Cerebellar cortex (tissue), 1 donor: ENCODE measurements at regions not wholly inside any gene's neighbourhood (a gene's known extent, or its start where the extent isn't known, plus 50 kb on each side); places are given as distances from the start of the nearest gene placed in this dataset.
"Not testable (repeated sequence)": the region's sequence is repeated elsewhere in the genome, so short reads cannot be mapped to it uniquely, and the experiment has no call there.

Experiments
- DNase-seq: peaks from one replicate; pipeline ENCODE4 v3.0.0-alpha.2; 2015; ENCODE audit warnings: low spot score

DNA sequence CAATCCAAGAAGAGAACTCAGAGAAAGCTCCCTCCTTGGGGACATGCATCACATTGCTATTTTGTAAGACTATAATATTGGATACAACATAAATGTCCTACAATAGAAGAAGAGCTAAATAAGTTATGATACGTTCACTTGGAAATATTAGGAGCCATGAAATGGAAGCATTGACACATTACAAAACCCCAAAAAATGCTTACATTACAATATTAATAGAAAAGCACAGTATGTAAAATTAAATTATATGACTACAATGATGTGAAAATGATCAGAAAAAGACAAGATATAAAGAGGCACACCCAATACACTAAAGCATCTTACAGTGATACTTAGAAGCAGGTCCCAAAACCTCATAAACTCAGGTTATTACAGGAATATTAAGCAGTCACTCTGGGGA lies 694.1 kb downstream of the TOX3 start:
- no peak for DNase-seq

- no peak for DNase-seq
These were observed 695.8 kb downstream of the TOX3 start for GRCh38 chr16:51851111-51851510.

GRCh38 chr16:51849715-51850114 lies 697.2 kb downstream of the TOX3 start:
- DNase-seq: no peak

- no peak for DNase-seq
These were observed 694.7 kb upstream of the SALL1 start for GRCh38 chr16:51845586-51846305.

DNA sequence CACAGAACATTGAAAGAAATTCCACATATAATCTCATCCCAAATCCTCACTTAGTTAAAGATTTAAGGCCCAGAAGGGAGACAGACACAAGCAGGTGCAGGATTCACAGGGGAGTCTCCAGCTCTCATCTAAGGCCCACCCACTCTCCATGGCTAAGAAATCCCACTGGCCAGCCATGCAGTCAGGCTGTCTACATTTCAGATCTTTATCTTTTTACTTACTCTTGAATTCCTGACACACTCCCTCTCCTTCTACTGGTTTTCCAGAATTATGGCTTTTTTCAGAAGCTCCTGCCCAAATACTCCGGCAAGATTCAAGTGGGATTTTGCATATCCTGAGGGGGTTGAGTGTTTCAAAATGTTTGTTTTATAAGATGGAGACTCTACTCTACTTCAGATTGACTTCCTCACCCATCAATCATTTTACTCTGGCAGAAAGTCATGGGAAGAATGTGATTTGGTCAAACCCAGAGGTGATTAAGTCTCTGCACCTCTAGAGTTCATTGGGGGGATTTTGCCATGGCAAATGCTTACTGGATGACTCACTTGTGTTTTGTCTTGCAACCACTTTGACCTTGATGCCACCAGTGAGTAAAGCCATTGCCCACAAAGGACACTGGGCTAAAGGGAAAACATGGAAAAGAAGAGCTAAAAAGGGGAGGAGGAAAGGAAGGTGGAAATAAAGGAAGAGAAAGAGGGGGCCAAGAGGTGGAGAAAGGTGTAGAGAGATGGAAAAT lies 688.8 kb upstream of the SALL1 start:
- no peak for DNase-seq

DNA sequence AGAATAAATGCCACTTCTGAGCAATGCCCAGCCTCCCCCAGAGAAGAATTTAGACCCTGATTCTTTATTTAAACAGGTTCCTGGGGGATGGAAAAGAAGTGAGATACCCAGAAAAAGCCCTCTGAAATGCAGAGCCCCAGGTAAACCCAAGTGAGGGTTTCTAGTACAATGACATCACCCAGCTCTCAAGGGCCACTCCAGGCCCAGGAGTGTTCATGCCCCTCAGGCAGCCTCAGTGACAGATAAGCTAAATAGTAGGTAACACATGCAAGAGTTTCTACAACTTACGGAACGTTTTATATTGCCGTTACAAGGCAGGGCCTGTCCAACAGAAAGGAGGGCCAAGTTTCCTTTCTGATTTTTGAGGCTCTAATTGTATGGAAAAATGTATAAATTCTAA lies 683.7 kb upstream of the SALL1 start:
- no peak for DNase-seq

DNA sequence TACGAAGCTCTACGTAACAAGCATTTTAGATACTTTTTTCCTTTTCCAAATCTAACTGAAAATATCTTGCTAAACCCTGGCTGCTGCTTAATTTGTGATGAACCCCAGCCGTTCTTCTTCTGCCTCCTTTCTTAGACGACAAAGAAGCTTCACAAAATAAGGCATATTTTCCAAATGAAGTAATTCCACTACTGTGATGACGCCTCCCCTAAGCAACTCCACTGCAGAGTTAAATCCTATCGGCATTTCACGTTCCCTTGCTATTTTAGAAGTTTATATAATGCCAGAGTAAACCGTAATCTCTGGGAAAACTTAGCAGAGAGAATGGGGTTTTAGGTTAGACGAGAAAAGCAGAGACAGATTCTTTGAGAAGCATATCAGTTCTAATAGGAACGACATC lies 683.1 kb upstream of the SALL1 start:
- DNase-seq: no peak

- no peak for DNase-seq
These were observed 680.7 kb upstream of the SALL1 start for GRCh38 chr16:51831595-51832367.

GRCh38 chr16:51831034-51831433 lies 680.0 kb upstream of the SALL1 start:
- not testable (repeated sequence) for DNase-seq

DNA sequence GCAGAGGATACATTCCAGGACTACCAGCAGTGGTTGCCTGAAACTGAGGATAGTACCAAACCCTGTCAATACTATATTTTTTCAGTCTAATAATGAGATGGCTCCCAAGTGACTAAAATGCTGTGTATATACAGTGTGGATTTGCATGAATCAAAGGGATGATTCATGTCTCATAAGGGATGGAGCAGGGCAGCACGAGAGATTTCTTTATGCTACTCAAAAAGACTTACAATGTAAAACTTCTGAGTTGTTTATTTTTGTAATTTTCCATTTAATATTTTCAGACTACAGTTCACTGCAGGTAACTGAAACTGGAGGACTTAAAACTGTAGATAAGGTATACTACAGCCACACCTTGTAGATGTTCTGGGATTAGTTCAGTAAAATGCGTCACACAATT lies 674.7 kb upstream of the SALL1 start:
- DNase-seq: no peak

- DNase-seq: no peak
These were observed 671.4 kb upstream of the SALL1 start for GRCh38 chr16:51822471-51822870.

GRCh38 chr16:51821527-51821926 lies 670.5 kb upstream of the SALL1 start:
- no peak for DNase-seq

DNA sequence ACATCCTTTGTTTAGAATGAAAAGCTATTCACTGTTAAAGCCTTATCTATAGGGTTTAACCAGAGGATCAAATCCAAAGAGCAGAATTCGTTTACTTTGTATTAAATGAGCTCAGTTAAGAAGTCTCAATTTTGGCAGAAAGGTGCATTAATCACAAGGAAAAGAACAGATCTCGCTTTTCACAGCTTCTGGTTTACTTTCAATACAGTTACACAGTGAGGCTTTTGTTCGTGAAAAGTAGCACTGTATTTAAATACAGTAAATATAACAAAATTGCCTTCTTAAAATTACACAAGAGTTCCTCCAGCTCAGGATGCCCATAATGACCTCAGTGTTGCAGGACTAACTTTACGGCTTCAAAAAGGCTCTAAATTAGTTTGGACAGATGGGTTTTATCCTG lies 669.1 kb upstream of the SALL1 start:
- DNase-seq: no peak

DNA sequence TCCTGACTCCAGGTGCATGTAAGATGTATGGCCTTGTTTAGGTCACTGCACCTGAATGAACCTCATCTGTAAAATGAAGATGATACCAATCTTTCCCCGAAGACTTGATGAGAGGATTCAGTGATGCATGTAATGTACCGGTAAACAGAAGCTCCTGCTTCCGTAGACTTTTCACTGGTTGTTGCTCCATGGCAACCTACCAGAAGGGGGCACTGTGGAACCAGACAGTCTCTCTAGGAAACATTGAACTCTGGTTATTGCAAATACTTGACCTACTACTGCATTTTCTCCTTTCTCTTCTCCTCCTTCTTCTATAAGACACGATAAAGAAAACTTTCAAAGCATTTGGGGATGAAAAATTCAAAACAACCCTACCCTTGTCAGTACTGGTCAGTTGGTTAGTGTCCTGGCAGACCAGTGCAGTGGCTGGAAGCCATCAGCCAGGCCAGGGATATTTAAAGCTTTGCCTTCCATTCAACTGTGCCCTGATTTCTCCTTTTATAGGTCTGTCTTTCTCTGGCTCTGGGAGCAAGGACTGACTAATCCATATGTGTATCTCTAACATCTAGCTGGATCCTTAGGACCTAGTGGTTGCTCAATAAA lies 667.4 kb upstream of the SALL1 start:
- no peak for DNase-seq

GRCh38 chr16:51816929-51817328 lies 665.9 kb upstream of the SALL1 start:
- no peak for DNase-seq

DNA sequence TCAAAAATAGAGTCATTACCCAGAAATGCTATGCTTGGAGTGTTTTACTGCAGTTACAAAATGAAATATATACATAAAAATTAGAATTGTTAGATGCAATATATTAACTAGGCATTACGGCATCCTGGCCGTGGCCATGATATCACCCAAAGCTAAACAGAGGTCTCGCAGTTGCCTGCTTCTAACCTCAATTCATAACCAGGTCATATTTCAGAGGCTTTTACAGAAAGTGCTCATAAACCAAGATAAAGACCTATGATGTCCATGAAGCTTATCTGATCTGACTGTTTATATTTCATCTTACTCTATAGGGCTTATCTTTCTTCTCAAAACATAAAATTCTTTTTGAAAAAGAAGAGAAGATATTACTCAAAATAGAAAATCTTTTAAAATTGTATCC lies 664.5 kb upstream of the SALL1 start:
- no peak for DNase-seq

DNA sequence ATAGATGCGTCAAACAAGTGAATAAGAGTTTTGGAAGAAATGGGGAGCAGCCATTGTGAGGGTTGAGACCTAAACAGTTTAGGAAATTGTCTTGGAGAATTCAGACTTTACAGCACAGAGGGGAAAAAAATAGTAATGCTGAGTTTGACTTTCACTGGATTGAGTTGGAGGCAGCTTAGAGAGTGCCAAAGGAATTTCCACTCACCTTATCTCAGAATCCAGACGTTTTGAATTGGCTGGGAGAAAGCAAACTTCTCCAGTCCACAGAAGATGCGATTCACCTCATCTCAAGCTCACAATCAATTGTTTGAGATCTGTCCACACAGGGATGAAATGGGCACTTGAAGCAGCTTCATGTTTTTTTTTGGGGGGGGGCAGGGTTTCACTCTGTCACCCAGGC lies 663.5 kb upstream of the SALL1 start:
- no peak for DNase-seq

DNA sequence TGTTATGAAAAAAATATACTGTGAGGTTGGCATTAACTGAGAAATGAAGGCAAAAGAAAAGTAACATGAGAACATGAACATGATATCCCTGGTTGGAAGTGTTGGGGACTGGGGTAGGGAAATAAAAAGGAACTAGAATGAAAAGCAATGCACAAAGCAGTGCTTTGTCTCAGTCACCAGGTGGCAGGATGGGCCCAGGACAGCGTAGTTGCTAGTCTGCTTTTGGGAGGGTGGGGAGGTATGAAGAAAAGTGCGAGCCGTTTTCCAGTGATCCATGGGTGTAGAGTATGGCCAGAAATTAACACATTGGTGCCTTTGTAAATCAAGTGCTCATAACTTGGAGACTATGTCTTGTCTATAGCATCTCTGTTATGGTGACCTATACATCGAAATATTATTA lies 662.5 kb upstream of the SALL1 start:
- no peak for DNase-seq

GRCh38 chr16:51812945-51813344 lies 661.9 kb upstream of the SALL1 start:
- DNase-seq: no peak

DNA sequence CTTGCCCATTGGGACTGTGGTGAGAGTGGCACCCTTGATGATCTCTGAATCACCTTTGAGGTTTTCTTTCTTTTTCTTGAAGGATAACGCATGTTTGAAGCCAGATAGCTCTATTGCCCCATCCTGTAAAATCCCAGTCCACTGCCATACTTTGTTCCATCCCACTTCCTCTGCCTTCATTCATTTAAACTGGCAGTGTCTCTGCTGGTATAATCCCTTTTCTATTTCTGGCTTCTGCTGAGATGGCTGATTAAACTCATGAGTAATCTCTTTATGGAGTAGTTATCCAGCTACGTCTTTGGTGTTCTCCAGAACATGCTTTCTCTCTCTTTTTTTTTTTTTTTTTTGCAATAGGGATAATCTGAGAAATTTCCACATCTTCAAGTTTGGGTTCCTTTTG lies 656.5 kb upstream of the SALL1 start:
- DNase-seq: no peak

DNA sequence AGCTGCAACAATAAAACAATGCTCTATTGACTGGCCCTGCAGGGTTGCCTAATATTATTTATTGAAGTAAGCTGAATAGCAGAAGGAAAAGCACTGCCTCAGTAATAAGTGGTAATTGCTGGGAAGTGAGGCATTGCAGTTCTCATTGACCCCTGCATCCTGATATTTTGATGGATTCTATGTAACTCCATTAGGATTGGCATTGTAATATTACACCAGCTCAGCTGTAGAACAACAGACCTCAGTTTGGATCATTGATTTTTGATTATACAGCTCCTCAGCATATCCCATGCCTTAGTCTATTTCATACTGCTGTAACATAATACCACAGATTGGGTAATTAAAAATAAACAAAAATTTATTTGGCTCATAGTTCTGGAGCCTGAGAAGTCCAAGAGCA lies 650.6 kb upstream of the SALL1 start:
- DNase-seq: no peak

GRCh38 chr16:51797669-51798259 lies 646.7 kb upstream of the SALL1 start:
- DNase-seq: no peak
